Neutrophil (primary cell): ENCODE measurements at regions not wholly inside any gene's neighbourhood (a gene's known extent, or its start where the extent isn't known, plus 50 kb on each side); places are given as distances from the start of the nearest gene placed in this dataset.

ENCODE experiments used
- H3K27ac ChIP-seq: fragments of 200-600 bp; sonication (generic); 2 replicates; pipeline ENCODE4 v1.5.1; 2016; ENCODE audit warnings: mild to moderate bottlenecking, moderate library complexity
- H3K27me3 ChIP-seq: fragments of 200-600 bp; sonication (generic); 2 replicates; pipeline ENCODE4 v1.6.0; 2016; ENCODE audit warnings: mild to moderate bottlenecking
- H3K36me3 ChIP-seq: fragments of 200-600 bp; sonication (generic); 2 replicates; pipeline ENCODE4 v1.5.1; 2017
- H3K4me1 ChIP-seq, 2 experiments: fragments of 200-600 bp in 1 of 2; sonication (generic) in 1 of 2; 1 replicate in 1 of 2; 2 replicates in 1 of 2; pipeline versions ENCODE4 v1.5.1 to v1.6.1; 2013 to 2016; ENCODE audit warnings: low read depth in 1 of 2, low read length in 1 of 2, mild to moderate bottlenecking in 1 of 2, moderate library complexity in 1 of 2; ENCODE audit not compliant: control insufficient read depth in 1 of 2, insufficient read depth in 1 of 2
- H3K4me3 ChIP-seq, 2 experiments: fragments of 200-600 bp in 1 of 2; sonication (generic) in 1 of 2; 1 replicate in 1 of 2; 2 replicates in 1 of 2; pipeline ENCODE4 v1.5.1; 2013 to 2016; ENCODE audit warnings: low read depth in 1 of 2, low read length in 1 of 2, mild to moderate bottlenecking in 1 of 2, moderate library complexity in 1 of 2
- H3K9me3 ChIP-seq: fragments of 200-600 bp; sonication (generic); 2 replicates; pipeline ENCODE4 v1.5.1; 2016
- TF ChIP-seq, protein P1 (sequence below): fragments of 200-600 bp; sonication (generic); IDR thresholded peaks from 2 replicates; pipeline ENCODE4 v1.5.1; 2016; ENCODE audit warnings: antibody characterized with exemption

GRCh38 chr4:12595986-12596385 is 888.2 kb downstream of the RAB28 start:
- no peaks in the 10 kb centered on the region for H3K9me3 ChIP-seq
- TF ChIP-seq, protein P1, sequence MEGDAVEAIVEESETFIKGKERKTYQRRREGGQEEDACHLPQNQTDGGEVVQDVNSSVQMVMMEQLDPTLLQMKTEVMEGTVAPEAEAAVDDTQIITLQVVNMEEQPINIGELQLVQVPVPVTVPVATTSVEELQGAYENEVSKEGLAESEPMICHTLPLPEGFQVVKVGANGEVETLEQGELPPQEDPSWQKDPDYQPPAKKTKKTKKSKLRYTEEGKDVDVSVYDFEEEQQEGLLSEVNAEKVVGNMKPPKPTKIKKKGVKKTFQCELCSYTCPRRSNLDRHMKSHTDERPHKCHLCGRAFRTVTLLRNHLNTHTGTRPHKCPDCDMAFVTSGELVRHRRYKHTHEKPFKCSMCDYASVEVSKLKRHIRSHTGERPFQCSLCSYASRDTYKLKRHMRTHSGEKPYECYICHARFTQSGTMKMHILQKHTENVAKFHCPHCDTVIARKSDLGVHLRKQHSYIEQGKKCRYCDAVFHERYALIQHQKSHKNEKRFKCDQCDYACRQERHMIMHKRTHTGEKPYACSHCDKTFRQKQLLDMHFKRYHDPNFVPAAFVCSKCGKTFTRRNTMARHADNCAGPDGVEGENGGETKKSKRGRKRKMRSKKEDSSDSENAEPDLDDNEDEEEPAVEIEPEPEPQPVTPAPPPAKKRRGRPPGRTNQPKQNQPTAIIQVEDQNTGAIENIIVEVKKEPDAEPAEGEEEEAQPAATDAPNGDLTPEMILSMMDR: no peak
- no peaks in the 10 kb centered on the region for H3K36me3 ChIP-seq
- no peak overlapping the region for H3K27ac ChIP-seq
- H3K27me3 ChIP-seq: no peaks in the 10 kb centered on the region
- no peak overlapping the region for H3K4me3 ChIP-seq
- H3K4me1 ChIP-seq: no peaks in the 10 kb centered on the region

GRCh38 chr4:12595489-12595888 is 888.7 kb downstream of the RAB28 start:
- no peaks in the 10 kb centered on the region for H3K9me3 ChIP-seq
- TF ChIP-seq, protein P1: no peak
- no peak overlapping the region for H3K27ac ChIP-seq
- H3K27me3 ChIP-seq: no peaks in the 10 kb centered on the region
- no peaks in the 10 kb centered on the region for H3K4me1 ChIP-seq
- H3K4me3 ChIP-seq: no peak overlapping the region
- no peaks in the 10 kb centered on the region for H3K36me3 ChIP-seq

- Histone ChIP-seq H3K9me3 (no peaks in the 10 kb centered on the region), H3K4me1 (no peaks in the 10 kb centered on the region), H3K36me3 (no peaks in the 10 kb centered on the region), H3K27me3 (no peaks in the 10 kb centered on the region), H3K4me3 (no peak overlapping the region), H3K27ac (no peak overlapping the region)
- TF ChIP-seq, protein P1: no peak
Observed at GRCh38 chr4:12588582-12588981, 895.6 kb downstream of the RAB28 start.

- Histone ChIP-seq H3K9me3 (no peaks in the 10 kb centered on the region), H3K27ac (no peak overlapping the region), H3K4me1 (no peaks in the 10 kb centered on the region), H3K27me3 (no peaks in the 10 kb centered on the region), H3K4me3 (no peak overlapping the region), H3K36me3 (no peaks in the 10 kb centered on the region)
- TF ChIP-seq, protein P1: no peak
Observed at GRCh38 chr4:12586242-12587006, 897.7 kb downstream of the RAB28 start.

- H3K27me3 ChIP-seq: no peaks in the 10 kb centered on the region
Observed at GRCh38 chr4:12584116-12584875, 899.8 kb downstream of the RAB28 start.

More at GRCh38 chr4:12584116-12584875, 899.8 kb downstream of the RAB28 start:
- no peak overlapping the region for H3K4me3 ChIP-seq
- no peaks in the 10 kb centered on the region for H3K4me1 ChIP-seq
- TF ChIP-seq, protein P1: no peak
- H3K36me3 ChIP-seq: no peaks in the 10 kb centered on the region
- no peak overlapping the region for H3K27ac ChIP-seq
- no peaks in the 10 kb centered on the region for H3K9me3 ChIP-seq
